HEK293T (cell line): ENCODE measurements at regions not wholly inside any gene's neighbourhood (a gene's known extent, or its start where the extent isn't known, plus 50 kb on each side); places are given as distances from the start of the nearest gene placed in this dataset.

Experiments
- CTCF ChIA-PET: fragments of 350-600 bp; formaldehyde crosslinking; extraction: SDS; loops from one replicate; lab custom pipeline; 2021; ENCODE audit warnings: antibody characterized with exemption, inconsistent platforms; lab: Yijun Ruan, JAX
- POLR2A ChIA-PET: fragments of 350-600 bp; formaldehyde crosslinking; extraction: SDS; loops from one replicate; lab custom pipeline; 2020; ENCODE audit warnings: antibody characterized with exemption, inconsistent platforms; lab: Yijun Ruan, JAX
- DNase-seq: peaks from one replicate; pipeline ENCODE4 v3.0.0; 2012; ENCODE audit warnings: mixed read lengths; ENCODE audit errors: extremely low spot score
- ARNT ChIP-seq: fragments of 450-650 bp; IDR thresholded peaks from 2 replicates; pipeline ENCODE4 v1.6.1; 2017; ENCODE audit warnings: mild to moderate bottlenecking
- BHLHE40 ChIP-seq: fragments of 450-650 bp; IDR thresholded peaks from 2 replicates; pipeline ENCODE4 v1.6.1; 2016; ENCODE audit warnings: mild to moderate bottlenecking, moderate library complexity, borderline replicate concordance
- CTBP1 ChIP-seq: fragments of 450-650 bp; IDR thresholded peaks from 2 replicates; pipeline ENCODE4 v1.6.1; 2016; ENCODE audit warnings: borderline replicate concordance
- ELF4 ChIP-seq: fragments of 450-650 bp; IDR thresholded peaks from 2 replicates; pipeline ENCODE4 v1.6.1; 2017; ENCODE audit warnings: antibody characterized with exemption
- FOXA1 ChIP-seq: fragments of 450-650 bp; IDR thresholded peaks from 2 replicates; pipeline ENCODE4 v1.6.1; 2016; ENCODE audit warnings: mild to moderate bottlenecking
- FOXK2 ChIP-seq: fragments of 450-650 bp; IDR thresholded peaks from 2 replicates; pipeline ENCODE4 v1.6.1; 2016; ENCODE audit warnings: mild to moderate bottlenecking
- FOXM1 ChIP-seq: fragments of 450-650 bp; IDR thresholded peaks from 2 replicates; pipeline ENCODE4 v1.6.1; 2017; ENCODE audit warnings: mild to moderate bottlenecking, borderline replicate concordance
- HDGF ChIP-seq: fragments of 450-650 bp; IDR thresholded peaks from 2 replicates; pipeline ENCODE4 v1.6.1; 2017; ENCODE audit warnings: antibody characterized with exemption, borderline replicate concordance
- L3MBTL2 ChIP-seq: fragments of 450-650 bp; conservative IDR thresholded peaks from 2 replicates; pipeline ENCODE4 v1.6.1; 2016; ENCODE audit warnings: mild to moderate bottlenecking
- LEF1 ChIP-seq: fragments of 450-650 bp; IDR thresholded peaks from 2 replicates; pipeline ENCODE4 v1.6.1; 2017; ENCODE audit warnings: mild to moderate bottlenecking, borderline replicate concordance
- NFRKB ChIP-seq: fragments of 450-650 bp; IDR thresholded peaks from 2 replicates; pipeline ENCODE4 v1.6.1; 2016; ENCODE audit warnings: mild to moderate bottlenecking, moderate library complexity
- SP1 ChIP-seq: fragments of 450-650 bp; IDR thresholded peaks from 2 replicates; pipeline ENCODE4 v1.6.1; 2017
- SUZ12 ChIP-seq: fragments of 450-650 bp; IDR thresholded peaks from 2 replicates; pipeline ENCODE4 v1.6.1; 2016; ENCODE audit warnings: mild to moderate bottlenecking
- TARDBP ChIP-seq: fragments of 450-650 bp; IDR thresholded peaks from 2 replicates; pipeline ENCODE4 v1.6.1; 2016
- ZNF384 ChIP-seq: fragments of 450-650 bp; IDR thresholded peaks from 2 replicates; pipeline ENCODE4 v1.6.1; 2016
- TF ChIP-seq, protein P1 (sequence below): fragments of 450-650 bp; IDR thresholded peaks from 2 replicates; pipeline ENCODE4 v1.6.1; 2016

- CTCF ChIA-PET = no interaction called here
- POLR2A ChIA-PET = no interaction called here
- TF ChIP-seq, protein P1, sequence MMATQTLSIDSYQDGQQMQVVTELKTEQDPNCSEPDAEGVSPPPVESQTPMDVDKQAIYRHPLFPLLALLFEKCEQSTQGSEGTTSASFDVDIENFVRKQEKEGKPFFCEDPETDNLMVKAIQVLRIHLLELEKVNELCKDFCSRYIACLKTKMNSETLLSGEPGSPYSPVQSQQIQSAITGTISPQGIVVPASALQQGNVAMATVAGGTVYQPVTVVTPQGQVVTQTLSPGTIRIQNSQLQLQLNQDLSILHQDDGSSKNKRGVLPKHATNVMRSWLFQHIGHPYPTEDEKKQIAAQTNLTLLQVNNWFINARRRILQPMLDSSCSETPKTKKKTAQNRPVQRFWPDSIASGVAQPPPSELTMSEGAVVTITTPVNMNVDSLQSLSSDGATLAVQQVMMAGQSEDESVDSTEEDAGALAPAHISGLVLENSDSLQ = no peak
- TF ChIP-seq ARNT (no peak), SP1 (no peak), LEF1 (no peak), FOXA1 (no peak), SUZ12 (no peak), TARDBP (no peak), NFRKB (no peak), FOXK2 (no peak), L3MBTL2 (no peak), BHLHE40 (no peak), CTBP1 (no peak), ZNF384 (no peak), FOXM1 (no peak), ELF4 (no peak), HDGF (no peak)
- DNase-seq = no peak
Observed at GRCh38 chr3:127066635-127067034, 83.7 kb downstream of the PLXNA1 start.

DNA sequence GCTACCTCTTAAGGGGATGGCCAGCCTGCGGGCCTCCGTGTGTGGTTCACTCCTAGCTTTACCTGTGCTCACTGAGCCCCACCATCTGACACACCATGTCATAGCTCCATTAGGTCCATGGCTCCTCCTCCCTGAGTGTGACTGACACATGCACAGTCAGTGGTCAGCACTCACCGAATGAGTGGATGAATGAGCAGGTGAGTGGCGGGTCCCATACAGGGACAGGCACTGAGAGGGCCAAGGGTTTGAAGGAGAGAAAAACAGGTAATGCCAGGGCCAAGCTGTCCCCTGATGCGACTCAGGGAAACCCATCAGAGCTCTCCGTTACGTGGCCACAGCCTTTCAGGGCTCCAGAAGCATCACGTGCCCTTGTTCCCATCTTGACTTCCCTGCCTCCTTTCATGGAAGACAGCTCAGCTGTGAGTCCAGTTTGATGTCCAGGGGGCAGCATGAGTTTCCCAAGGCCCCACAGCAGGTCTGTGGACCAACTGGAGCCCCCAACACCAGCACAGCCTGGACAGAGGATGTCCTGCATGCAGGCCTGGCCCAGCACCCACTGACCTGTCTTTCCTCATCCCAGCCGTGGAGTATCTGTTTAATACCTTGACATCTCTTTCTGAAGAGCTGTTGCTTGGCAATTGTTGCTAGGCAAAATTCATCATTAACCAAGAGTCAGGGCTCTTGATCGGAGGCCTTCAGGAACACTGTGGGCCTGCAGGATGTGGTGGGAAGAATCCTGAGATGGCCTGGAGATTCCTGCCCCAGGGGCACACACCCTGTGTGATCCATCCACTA, 84.4 kb downstream of the PLXNA1 start:
- ChIA-PET POLR2A (no interaction called here), CTCF (no interaction called here)
- TF ChIP-seq HDGF (no peak), ARNT (no peak), BHLHE40 (no peak), SP1 (no peak), FOXM1 (no peak), LEF1 (no peak), TARDBP (no peak), FOXA1 (no peak), CTBP1 (no peak), ELF4 (no peak), SUZ12 (no peak), ZNF384 (no peak), L3MBTL2 (no peak), FOXK2 (no peak), NFRKB (no peak)
- TF ChIP-seq, protein P1 = no peak
- DNase-seq = no peak

- CTCF ChIA-PET = no interaction called here
- POLR2A ChIA-PET = no interaction called here
- TF ChIP-seq ARNT = no peak
- TF ChIP-seq FOXA1 = no peak
- TF ChIP-seq SP1 = no peak
- TF ChIP-seq NFRKB = no peak
- TF ChIP-seq FOXM1 = no peak
- no peak for TF ChIP-seq FOXK2
- no peak for TF ChIP-seq ELF4
- no peak for TF ChIP-seq L3MBTL2
- TF ChIP-seq ZNF384 = no peak
- TF ChIP-seq TARDBP = no peak
- no peak for TF ChIP-seq HDGF
- DNase-seq = no peak
Observed at GRCh38 chr3:127068111-127068810, 85.3 kb downstream of the PLXNA1 start.

- POLR2A ChIA-PET = no interaction called here
- CTCF ChIA-PET = no interaction called here
- no peak for DNase-seq
- TF ChIP-seq SP1 (no peak), NFRKB (no peak), FOXK2 (no peak), HDGF (no peak), ARNT (no peak), SUZ12 (no peak), TARDBP (no peak)
Observed at GRCh38 chr3:127068871-127069270, 86.0 kb downstream of the PLXNA1 start.

GRCh38 chr3:127069814-127070440, 87.0 kb downstream of the PLXNA1 start:
- CTCF ChIA-PET = no interaction called here
- POLR2A ChIA-PET = no interaction called here
- TF ChIP-seq TARDBP (no peak), BHLHE40 (no peak), LEF1 (no peak), ZNF384 (no peak), HDGF (no peak), ELF4 (no peak), FOXA1 (no peak), FOXM1 (no peak), ARNT (no peak)
- TF ChIP-seq, protein P1 = no peak
- DNase-seq = no peak

DNA sequence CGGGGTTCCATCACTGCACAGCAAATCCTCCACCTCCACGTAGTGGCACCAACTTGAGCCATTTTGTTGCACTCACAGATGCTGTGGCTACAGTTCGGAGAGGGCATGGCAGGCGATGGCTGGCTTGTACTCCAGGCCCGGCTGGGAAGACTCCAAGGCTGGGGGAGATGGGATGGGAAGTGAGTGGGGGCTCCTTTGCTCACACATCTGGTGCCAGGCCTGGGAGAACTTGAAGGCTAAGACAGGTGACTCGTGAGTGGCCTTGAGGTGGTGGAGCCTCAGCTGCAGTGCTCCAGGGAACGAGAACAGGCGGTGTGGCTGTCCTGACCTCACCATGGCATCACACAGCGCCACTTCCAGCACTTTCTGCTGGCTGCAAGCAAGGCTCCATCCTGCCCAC, 87.9 kb downstream of the PLXNA1 start:
- ChIA-PET CTCF (no interaction called here), POLR2A (no interaction called here)
- DNase-seq = no peak
- TF ChIP-seq FOXK2 (no peak), L3MBTL2 (no peak), CTBP1 (no peak)
- TF ChIP-seq, protein P1 = no peak
